Right renal cortex interstitium (tissue), 3 donors: ENCODE measurements at regions not wholly inside any gene's neighbourhood (a gene's known extent, or its start where the extent isn't known, plus 50 kb on each side); places are given as distances from the start of the nearest gene placed in this dataset.

ENCODE experiments used
- DNase-seq, 3 donors: peaks; one replicate each; pipeline ENCODE4 v3.0.0-alpha.2; 2013; ENCODE audit warnings: low read depth in 3 of 3, low spot score in 2 of 3

- no peak for DNase-seq
Observed at GRCh38 chr4:3364634-3365314, 72.0 kb downstream of the RGS12 start.

GRCh38 chr4:3365326-3365725 lies 72.5 kb downstream of the RGS12 start:
- DNase-seq: no peak

- no peak for DNase-seq
Observed at GRCh38 chr4:3365871-3366842, 73.3 kb downstream of the RGS12 start.

GRCh38 chr4:3366893-3367775 lies 74.3 kb downstream of the RGS12 start:
- no peak for DNase-seq

- DNase-seq: no peak
Observed at GRCh38 chr4:3367866-3368265, 73.9 kb upstream of the HGFAC start.

GRCh38 chr4:3368334-3368733 lies 73.4 kb upstream of the HGFAC start:
- DNase-seq: no peak

GRCh38 chr4:3368841-3369760 lies 72.7 kb upstream of the HGFAC start:
- DNase-seq: no peak

GRCh38 chr4:3369781-3370674 lies 71.7 kb upstream of the HGFAC start:
- DNase-seq: peak in 1 of 3 donors; percentile 50

GRCh38 chr4:3371033-3372001 lies 70.5 kb upstream of the HGFAC start:
- no peak for DNase-seq

GRCh38 chr4:3372264-3372932 lies 69.4 kb upstream of the HGFAC start:
- no peak for DNase-seq

- DNase-seq: no peak
Observed at GRCh38 chr4:3372933-3373465, 68.8 kb upstream of the HGFAC start.

- no peak for DNase-seq
Observed at GRCh38 chr4:3373468-3373867, 68.3 kb upstream of the HGFAC start.

DNA sequence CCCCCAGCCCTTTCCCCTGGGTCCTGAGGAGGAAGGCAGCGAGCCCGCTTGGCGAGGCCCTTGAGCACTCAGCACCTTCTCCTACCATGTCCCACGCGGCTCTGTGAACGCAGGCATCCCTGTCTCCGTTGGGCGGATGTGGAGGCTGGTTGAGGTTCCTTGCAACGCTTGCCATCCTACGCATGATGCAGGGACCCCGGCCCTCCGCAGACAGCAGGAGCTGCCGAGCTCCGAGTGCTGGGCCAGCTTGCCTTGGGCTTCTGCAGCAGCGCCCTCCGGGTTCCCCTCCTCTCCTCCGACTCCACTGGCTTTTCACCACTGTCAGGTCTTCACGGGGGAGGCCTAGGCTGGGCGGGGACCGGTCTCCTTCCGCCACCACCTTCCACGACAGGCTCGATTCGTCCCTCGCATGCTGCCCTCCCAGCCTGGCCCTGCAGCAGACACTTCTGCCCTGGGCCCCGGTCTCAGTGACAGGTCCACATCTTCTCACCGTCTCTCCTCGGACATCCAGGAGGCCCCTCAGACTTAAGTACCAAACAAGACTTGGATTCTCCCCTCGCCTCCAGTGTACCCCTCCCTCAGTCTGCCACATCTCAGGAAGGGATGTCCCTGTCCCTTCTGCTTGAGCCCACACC lies 67.6 kb upstream of the HGFAC start:
- no peak for DNase-seq

DNA sequence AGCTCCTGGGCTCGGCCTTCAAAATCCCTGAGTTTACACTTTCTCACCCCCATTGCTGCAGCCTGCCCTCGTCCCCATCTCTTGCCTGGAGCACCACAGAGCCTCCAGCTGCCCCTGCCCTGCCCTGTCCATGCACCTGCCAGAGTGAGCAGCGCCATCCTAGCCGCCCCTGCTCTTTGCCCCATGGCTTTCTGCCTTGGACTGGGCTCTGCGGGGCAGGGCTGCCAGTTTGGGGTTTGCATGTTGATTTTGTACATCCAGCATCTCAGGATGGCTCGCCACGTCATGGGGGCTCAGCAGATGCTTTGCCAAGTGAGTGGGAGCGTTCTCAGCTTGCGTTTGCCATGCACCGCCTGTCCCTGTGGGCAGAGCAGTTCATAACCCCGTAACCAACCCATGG lies 67.1 kb upstream of the HGFAC start:
- DNase-seq: no peak

DNA sequence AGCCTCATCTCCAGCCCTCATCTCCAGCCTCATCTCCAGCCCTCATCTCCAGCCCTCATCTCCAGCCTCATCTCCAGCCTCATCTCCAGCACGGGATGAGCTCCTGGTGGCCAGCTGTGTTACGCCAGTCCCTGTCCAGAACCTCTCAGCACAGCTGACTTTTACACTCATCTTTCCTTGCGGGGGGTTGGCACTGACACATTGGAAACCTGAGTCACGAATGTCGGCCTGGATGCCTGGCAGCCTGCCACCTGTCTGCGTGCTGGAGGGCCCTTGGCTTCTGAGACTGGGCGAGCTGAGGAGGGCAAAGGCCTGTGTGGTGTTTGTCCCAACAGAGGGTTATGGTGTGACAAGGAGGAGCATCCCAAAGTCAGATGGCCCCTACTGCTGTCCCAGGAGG lies 66.1 kb upstream of the HGFAC start:
- DNase-seq: no peak

DNA sequence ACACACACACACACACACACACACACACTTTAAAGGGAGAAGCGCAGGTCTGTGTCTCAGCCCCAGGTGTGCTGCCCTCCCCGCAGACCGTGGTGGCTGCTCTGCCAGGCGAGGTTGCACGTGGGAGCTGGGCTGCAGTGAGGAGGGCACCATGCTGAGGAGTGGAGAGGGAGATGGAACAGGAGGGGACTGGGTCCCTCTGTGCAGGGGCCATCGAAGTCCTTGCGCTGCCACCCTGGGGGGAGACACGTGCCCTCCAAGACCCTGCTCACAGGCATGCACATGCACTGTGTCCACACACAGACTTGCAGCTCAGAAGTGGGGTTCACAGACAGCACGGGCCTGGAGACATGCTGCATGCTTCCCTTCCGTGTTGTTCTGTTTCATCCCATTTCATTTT lies 65.5 kb upstream of the HGFAC start:
- no peak for DNase-seq
